ENCODE measurements at regions not wholly inside any gene's neighbourhood (a gene's known extent, or its start where the extent isn't known, plus 50 kb on each side); places are given as distances from the start of the nearest gene placed in this dataset.
"Not testable (repeated sequence)": the region's sequence is repeated elsewhere in the genome, so short reads cannot be mapped to it uniquely, and the experiment has no call there.

- no peak overlapping the region for H3K4me3 ChIP-seq
- no peaks in the 10 kb centered on the region for H3K4me1 ChIP-seq
- no peaks in the 10 kb centered on the region for H3K36me3 ChIP-seq
- H3K27ac ChIP-seq (replicated peaks) = no peak overlapping the region
- TF ChIP-seq, protein P1, sequence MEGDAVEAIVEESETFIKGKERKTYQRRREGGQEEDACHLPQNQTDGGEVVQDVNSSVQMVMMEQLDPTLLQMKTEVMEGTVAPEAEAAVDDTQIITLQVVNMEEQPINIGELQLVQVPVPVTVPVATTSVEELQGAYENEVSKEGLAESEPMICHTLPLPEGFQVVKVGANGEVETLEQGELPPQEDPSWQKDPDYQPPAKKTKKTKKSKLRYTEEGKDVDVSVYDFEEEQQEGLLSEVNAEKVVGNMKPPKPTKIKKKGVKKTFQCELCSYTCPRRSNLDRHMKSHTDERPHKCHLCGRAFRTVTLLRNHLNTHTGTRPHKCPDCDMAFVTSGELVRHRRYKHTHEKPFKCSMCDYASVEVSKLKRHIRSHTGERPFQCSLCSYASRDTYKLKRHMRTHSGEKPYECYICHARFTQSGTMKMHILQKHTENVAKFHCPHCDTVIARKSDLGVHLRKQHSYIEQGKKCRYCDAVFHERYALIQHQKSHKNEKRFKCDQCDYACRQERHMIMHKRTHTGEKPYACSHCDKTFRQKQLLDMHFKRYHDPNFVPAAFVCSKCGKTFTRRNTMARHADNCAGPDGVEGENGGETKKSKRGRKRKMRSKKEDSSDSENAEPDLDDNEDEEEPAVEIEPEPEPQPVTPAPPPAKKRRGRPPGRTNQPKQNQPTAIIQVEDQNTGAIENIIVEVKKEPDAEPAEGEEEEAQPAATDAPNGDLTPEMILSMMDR (IDR thresholded peaks at IDR 0.05; ENCODE audit: borderline replicate concordance) = no peak
- intact Hi-C loops (cut with micrococcal nuclease) = no loop called here
- H3K9me3 ChIP-seq (replicated peaks) = peaks cover 16% of the 10 kb centered on the region
- H3K27me3 ChIP-seq (ENCODE audit: low read depth) = no peaks in the 10 kb centered on the region
- no peak for DNase-seq
These were observed 1339.4 kb downstream of the GRIK2 start for GRCh38 chr6:102732898-102733297.

DNA sequence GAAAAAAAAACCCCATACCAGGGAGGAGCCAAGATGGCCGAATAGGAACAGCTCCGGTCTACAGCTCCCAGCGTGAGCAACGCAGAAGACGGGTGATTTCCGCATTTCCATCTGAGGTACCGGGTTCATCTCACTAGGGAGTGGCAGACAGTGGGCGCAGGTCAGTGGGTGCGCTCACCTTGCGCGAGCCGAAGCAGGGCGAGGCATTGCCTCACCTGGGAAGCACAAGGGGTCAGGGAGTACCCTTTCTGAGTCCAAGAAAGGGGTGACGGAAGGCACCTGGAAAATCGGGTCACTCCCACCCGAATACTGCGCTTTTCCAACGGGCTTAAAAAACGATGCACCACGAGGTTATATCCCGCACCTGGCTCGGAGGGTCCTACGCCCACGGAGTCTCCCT is 1328.6 kb downstream of the GRIK2 start:
- intact Hi-C loops (cut with micrococcal nuclease); H3K4me3 ChIP-seq; H3K4me1 ChIP-seq; H3K9me3 ChIP-seq (replicated peaks); H3K27ac ChIP-seq (replicated peaks); DNase-seq; H3K27me3 ChIP-seq (ENCODE audit: low read depth); H3K36me3 ChIP-seq: not testable (repeated sequence)

GRCh38 chr6:102717737-102718456 is 1324.4 kb downstream of the GRIK2 start:
- no peaks in the 10 kb centered on the region for H3K9me3 ChIP-seq (replicated peaks)
- H3K4me1 ChIP-seq = no peaks in the 10 kb centered on the region
- H3K27ac ChIP-seq (replicated peaks) = no peak overlapping the region
- no peak overlapping the region for H3K4me3 ChIP-seq
- no peak for DNase-seq
- no peaks in the 10 kb centered on the region for H3K36me3 ChIP-seq
- intact Hi-C loops (cut with micrococcal nuclease) = no loop called here
- TF ChIP-seq, protein P1 (IDR thresholded peaks at IDR 0.05; ENCODE audit: borderline replicate concordance) = no peak
- H3K27me3 ChIP-seq (ENCODE audit: low read depth) = no peaks in the 10 kb centered on the region

- TF ChIP-seq, protein P1 (IDR thresholded peaks at IDR 0.05; ENCODE audit: borderline replicate concordance) = no peak
- no peak for DNase-seq
- Histone ChIP-seq H3K4me1 (no peaks in the 10 kb centered on the region), H3K9me3 (replicated peaks) (no peaks in the 10 kb centered on the region), H3K27me3 (ENCODE audit: low read depth) (no peaks in the 10 kb centered on the region), H3K36me3 (no peaks in the 10 kb centered on the region), H3K27ac (replicated peaks) (no peak overlapping the region), H3K4me3 (no peak overlapping the region)
- intact Hi-C loops (cut with micrococcal nuclease) = no loop called here
These were observed 1323.7 kb downstream of the GRIK2 start for GRCh38 chr6:102717252-102717651.

GRCh38 chr6:102701019-102701418 is 1307.5 kb downstream of the GRIK2 start:
- Histone ChIP-seq H3K9me3 (replicated peaks) (peaks cover 8% of the 10 kb centered on the region), H3K27ac (replicated peaks) (no peak overlapping the region), H3K36me3 (no peaks in the 10 kb centered on the region), H3K4me1 (no peaks in the 10 kb centered on the region), H3K4me3 (no peak overlapping the region), H3K27me3 (ENCODE audit: low read depth) (no peaks in the 10 kb centered on the region)
- no peak for DNase-seq
- TF ChIP-seq, protein P1 (IDR thresholded peaks at IDR 0.05; ENCODE audit: borderline replicate concordance) = no peak
- intact Hi-C loops (cut with micrococcal nuclease) = no loop called here

DNA sequence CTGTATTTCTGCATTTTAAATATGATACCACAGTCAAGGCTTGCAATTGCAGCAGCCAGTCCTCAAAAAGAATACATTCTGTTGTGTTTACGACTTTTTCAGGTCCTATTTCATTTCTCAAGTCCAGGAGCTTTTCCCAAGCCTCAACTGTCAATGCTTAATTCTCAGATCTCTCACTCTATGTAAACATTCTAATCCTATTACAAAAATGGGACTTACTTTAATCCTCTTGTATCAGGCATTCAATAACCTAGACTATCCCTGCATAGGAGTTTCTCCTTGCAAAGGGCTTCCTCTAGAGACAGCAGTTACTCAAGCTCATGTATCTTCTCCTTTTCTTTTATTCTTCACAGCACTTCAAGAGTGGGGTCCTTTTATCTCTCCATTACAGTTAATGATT is 1293.0 kb downstream of the GRIK2 start:
- intact Hi-C loops (cut with micrococcal nuclease) = no loop called here
- TF ChIP-seq, protein P1 (IDR thresholded peaks at IDR 0.05; ENCODE audit: borderline replicate concordance) = no peak
- no peaks in the 10 kb centered on the region for H3K27me3 ChIP-seq (ENCODE audit: low read depth)
- no peak for DNase-seq
- no peaks in the 10 kb centered on the region for H3K4me1 ChIP-seq
- H3K36me3 ChIP-seq = no peaks in the 10 kb centered on the region
- H3K4me3 ChIP-seq = no peak overlapping the region
- no peak overlapping the region for H3K27ac ChIP-seq (replicated peaks)
- peaks cover 3% of the 10 kb centered on the region for H3K9me3 ChIP-seq (replicated peaks)

All from left ventricle myocardium inferior (tissue), 1 donor.